ENCODE measurements at regions not wholly inside any gene's neighbourhood (a gene's known extent, or its start where the extent isn't known, plus 50 kb on each side); places are given as distances from the start of the nearest gene placed in this dataset.

- no peak for TF ChIP-seq CTCF (IDR thresholded peaks at IDR 0.05)
- no peak for TF ChIP-seq POLR2AphosphoS5 (IDR thresholded peaks at IDR 0.05)
- TF ChIP-seq POLR2A (IDR thresholded peaks at IDR 0.05) = no peak
- TF ChIP-seq EP300 (IDR thresholded peaks at IDR 0.05) = no peak
Observed at GRCh38 chr4:175048111-175048784, 130.1 kb downstream of the ADAM29 start.
